HEK293 (cell line): ENCODE measurements at regions not wholly inside any gene's neighbourhood (a gene's known extent, or its start where the extent isn't known, plus 50 kb on each side); places are given as distances from the start of the nearest gene placed in this dataset.

Experiments
- CTCF ChIA-PET: fragments of 350-600 bp; formaldehyde crosslinking; extraction: SDS; loops from one replicate; lab custom pipeline; 2021; ENCODE audit warnings: antibody characterized with exemption; lab: Yijun Ruan, JAX
- POLR2A ChIA-PET: fragments of 300-600 bp; formaldehyde crosslinking; extraction: SDS; loops from one replicate; lab custom pipeline; 2020; ENCODE audit warnings: antibody characterized with exemption, inconsistent platforms; lab: Yijun Ruan, JAX
- H3K27ac ChIP-seq: fragments of 200-500 bp; sonication (Bioruptor generic); 2 replicates; pipeline ENCODE4 v1.5.1; 2014; ENCODE audit warnings: low read depth, low read length, control low read depth, inconsistent platforms; ENCODE audit errors: extremely low read depth
- H3K36me3 ChIP-seq, 2 experiments: fragments of 200-500 bp in 1 of 2; sonication (Bioruptor generic) in 1 of 2; 1 replicate in 1 of 2; 2 replicates in 1 of 2; pipeline ENCODE4 v1.5.1; 2014 to 2017; ENCODE audit warnings: inconsistent platforms in 2 of 2, low read length in 2 of 2; ENCODE audit not compliant: control insufficient read depth in 2 of 2, insufficient read depth in 1 of 2
- H3K4me1 ChIP-seq: fragments of 200-500 bp; sonication (Bioruptor generic); 2 replicates; pipeline ENCODE4 v1.5.1; 2014; ENCODE audit warnings: mild to moderate bottlenecking, low read length, inconsistent platforms; ENCODE audit not compliant: control insufficient read depth, insufficient read depth
- H3K4me3 ChIP-seq: 2 replicates; pipeline ENCODE4 v1.5.1; 2011; ENCODE audit warnings: low read depth, mild to moderate bottlenecking, control low read depth, low read length, moderate library complexity
- H3K9me3 ChIP-seq: fragments of 200-500 bp; sonication (Bioruptor generic); 2 replicates; pipeline ENCODE4 v1.5.1; 2014; ENCODE audit warnings: low read depth, low read length, inconsistent platforms; ENCODE audit not compliant: control insufficient read depth, insufficient read depth
- GLI4 ChIP-seq: fragments of 450-650 bp; formaldehyde crosslinking; IDR thresholded peaks from 2 replicates; pipeline ENCODE4 v1.5.1; 2016; ENCODE audit warnings: missing biosample characterization, missing genetic modification characterization
- PATZ1 ChIP-seq: fragments of 450-650 bp; formaldehyde crosslinking; IDR thresholded peaks from 2 replicates; pipeline ENCODE4 v1.5.1; 2016; ENCODE audit warnings: missing biosample characterization, missing genetic modification characterization
- PBX3 ChIP-seq: sonication (generic); formaldehyde crosslinking; IDR thresholded peaks from 2 replicates; pipeline ENCODE4 v1.8.1; 2022; ENCODE audit warnings: mild to moderate bottlenecking, moderate library complexity, missing genetic modification reagents
- REPIN1 ChIP-seq: fragments of 450-650 bp; formaldehyde crosslinking; IDR thresholded peaks from 2 replicates; pipeline ENCODE4 v1.5.1; 2017; ENCODE audit warnings: missing biosample characterization, missing genetic modification characterization, low read depth
- SP3 ChIP-seq: fragments of 450-650 bp; formaldehyde crosslinking; IDR thresholded peaks from 2 replicates; pipeline ENCODE4 v1.5.1; 2016; ENCODE audit warnings: missing biosample characterization, missing genetic modification characterization
- ZBTB8A ChIP-seq: fragments of 450-650 bp; formaldehyde crosslinking; IDR thresholded peaks from 2 replicates; pipeline ENCODE4 v1.5.1; 2016; ENCODE audit warnings: missing biosample characterization, missing genetic modification characterization
- ZNF140 ChIP-seq: fragments of 450-650 bp; formaldehyde crosslinking; IDR thresholded peaks from 2 replicates; pipeline ENCODE4 v1.5.1; 2016; ENCODE audit warnings: missing biosample characterization, missing genetic modification characterization
- ZNF24 ChIP-seq: fragments of 450-650 bp; formaldehyde crosslinking; IDR thresholded peaks from 2 replicates; pipeline ENCODE4 v1.5.1; 2016; ENCODE audit warnings: missing biosample characterization, missing genetic modification characterization
- ZNF843 ChIP-seq: fragments of 450-650 bp; formaldehyde crosslinking; IDR thresholded peaks from 2 replicates; pipeline ENCODE4 v1.5.1; 2016; ENCODE audit warnings: missing biosample characterization, missing genetic modification characterization
- TF ChIP-seq, protein P1 (sequence below): fragments of 450-650 bp; formaldehyde crosslinking; IDR thresholded peaks from 2 replicates; pipeline ENCODE4 v1.5.1; 2016; ENCODE audit warnings: missing biosample characterization, missing genetic modification characterization
- TF ChIP-seq, protein P2 (sequence below): fragments of 450-650 bp; formaldehyde crosslinking; IDR thresholded peaks from 2 replicates; pipeline ENCODE4 v1.5.1; 2017; ENCODE audit warnings: missing biosample characterization, mild to moderate bottlenecking, missing genetic modification characterization, moderate library complexity
- TF ChIP-seq, protein P3 (sequence below): fragments of 450-650 bp; formaldehyde crosslinking; optimal IDR thresholded peaks from 2 replicates; pipeline ENCODE3; 2016; ENCODE audit warnings: missing biosample characterization, mild to moderate bottlenecking, missing genetic modification characterization
- TF ChIP-seq, protein P4 (sequence below): fragments of 450-650 bp; formaldehyde crosslinking; IDR thresholded peaks from 2 replicates; pipeline ENCODE4 v1.5.1; 2016; ENCODE audit warnings: missing biosample characterization, missing genetic modification characterization
- TF ChIP-seq, protein P5 (sequence below): fragments of 450-650 bp; formaldehyde crosslinking; IDR thresholded peaks from 2 replicates; pipeline ENCODE4 v1.5.1; 2017; ENCODE audit warnings: missing biosample characterization, missing genetic modification characterization

DNA sequence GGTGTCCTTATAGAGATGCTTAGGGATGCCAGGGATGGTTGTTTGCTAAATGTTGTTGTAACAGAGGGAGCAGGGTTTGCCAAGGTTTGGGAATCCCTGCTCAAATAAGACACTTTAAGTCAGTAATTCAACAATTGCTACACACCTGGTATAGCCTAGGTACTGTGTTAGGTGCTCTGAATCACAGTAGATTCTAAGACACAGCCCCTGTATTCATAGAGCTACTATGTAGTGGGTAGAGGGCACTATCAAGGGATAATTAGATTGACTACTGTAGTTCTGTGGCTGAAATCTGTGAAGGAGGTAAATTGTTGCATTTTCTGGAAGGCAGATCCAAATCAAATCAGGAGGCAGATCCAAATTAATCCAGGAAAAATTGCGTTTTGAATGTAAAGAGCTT, 149.2 kb downstream of the C12orf75 start (continued):
- TF ChIP-seq, protein P1, sequence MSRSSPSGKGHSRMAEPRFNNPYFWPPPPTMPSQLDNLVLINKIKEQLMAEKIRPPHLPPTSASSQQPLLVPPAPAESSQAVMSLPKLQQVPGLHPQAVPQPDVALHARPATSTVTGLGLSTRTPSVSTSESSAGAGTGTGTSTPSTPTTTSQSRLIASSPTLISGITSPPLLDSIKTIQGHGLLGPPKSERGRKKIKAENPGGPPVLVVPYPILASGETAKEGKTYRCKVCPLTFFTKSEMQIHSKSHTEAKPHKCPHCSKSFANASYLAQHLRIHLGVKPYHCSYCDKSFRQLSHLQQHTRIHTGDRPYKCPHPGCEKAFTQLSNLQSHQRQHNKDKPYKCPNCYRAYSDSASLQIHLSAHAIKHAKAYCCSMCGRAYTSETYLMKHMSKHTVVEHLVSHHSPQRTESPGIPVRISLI (tag by site-specific recombination), result no peak

DNA sequence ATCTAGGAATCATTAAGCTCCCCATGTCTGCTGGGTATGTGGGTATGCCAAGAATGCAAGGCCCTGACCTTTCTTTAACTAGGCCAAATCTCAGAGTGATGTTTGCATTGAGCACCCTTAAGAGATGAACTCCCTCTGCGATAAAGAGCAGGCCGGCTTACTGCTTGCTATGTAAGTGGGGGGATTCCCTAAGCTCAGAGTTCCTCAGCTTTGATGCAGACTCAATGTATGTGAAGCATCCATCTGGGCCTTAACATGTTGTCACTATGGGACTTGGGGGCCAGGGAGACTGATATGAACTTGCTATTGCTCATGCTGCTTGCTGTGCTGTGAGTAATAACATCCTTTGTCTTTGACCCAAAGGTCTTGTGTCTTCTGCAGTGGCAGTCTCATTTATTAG, 149.7 kb downstream of the C12orf75 start:
- Histone ChIP-seq H3K4me3 (no peak overlapping the region), H3K9me3 (no peaks in the 10 kb centered on the region), H3K27ac (no peak overlapping the region), H3K4me1 (no peaks in the 10 kb centered on the region), H3K36me3 (no peaks in the 10 kb centered on the region)
- TF ChIP-seq PATZ1 (tag by site-specific recombination), result no peak
- TF ChIP-seq ZNF24 (tag by site-specific recombination), result no peak
- no peak for TF ChIP-seq PBX3 (CRISPR knock-in tag)
- TF ChIP-seq SP3 (tag by site-specific recombination), result no peak
- TF ChIP-seq ZNF843 (tag by site-specific recombination), result no peak
- no peak for TF ChIP-seq ZBTB8A (tag by site-specific recombination)
- TF ChIP-seq, protein P2, sequence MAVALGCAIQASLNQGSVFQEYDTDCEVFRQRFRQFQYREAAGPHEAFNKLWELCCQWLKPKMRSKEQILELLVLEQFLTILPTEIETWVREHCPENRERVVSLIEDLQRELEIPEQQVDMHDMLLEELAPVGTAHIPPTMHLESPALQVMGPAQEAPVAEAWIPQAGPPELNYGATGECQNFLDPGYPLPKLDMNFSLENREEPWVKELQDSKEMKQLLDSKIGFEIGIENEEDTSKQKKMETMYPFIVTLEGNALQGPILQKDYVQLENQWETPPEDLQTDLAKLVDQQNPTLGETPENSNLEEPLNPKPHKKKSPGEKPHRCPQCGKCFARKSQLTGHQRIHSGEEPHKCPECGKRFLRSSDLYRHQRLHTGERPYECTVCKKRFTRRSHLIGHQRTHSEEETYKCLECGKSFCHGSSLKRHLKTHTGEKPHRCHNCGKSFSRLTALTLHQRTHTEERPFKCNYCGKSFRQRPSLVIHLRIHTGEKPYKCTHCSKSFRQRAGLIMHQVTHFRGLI (tag by site-specific recombination), result no peak
- no peak for TF ChIP-seq GLI4 (tag by site-specific recombination)
- no peak for TF ChIP-seq REPIN1 (tag by site-specific recombination)
- no peak for TF ChIP-seq ZNF140 (tag by site-specific recombination)
- TF ChIP-seq, protein P3, sequence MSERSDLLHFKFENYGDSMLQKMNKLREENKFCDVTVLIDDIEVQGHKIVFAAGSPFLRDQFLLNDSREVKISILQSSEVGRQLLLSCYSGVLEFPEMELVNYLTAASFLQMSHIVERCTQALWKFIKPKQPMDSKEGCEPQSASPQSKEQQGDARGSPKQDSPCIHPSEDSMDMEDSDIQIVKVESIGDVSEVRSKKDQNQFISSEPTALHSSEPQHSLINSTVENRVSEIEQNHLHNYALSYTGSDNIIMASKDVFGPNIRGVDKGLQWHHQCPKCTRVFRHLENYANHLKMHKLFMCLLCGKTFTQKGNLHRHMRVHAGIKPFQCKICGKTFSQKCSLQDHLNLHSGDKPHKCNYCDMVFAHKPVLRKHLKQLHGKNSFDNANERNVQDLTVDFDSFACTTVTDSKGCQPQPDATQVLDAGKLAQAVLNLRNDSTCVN, result no peak
- TF ChIP-seq, protein P4, sequence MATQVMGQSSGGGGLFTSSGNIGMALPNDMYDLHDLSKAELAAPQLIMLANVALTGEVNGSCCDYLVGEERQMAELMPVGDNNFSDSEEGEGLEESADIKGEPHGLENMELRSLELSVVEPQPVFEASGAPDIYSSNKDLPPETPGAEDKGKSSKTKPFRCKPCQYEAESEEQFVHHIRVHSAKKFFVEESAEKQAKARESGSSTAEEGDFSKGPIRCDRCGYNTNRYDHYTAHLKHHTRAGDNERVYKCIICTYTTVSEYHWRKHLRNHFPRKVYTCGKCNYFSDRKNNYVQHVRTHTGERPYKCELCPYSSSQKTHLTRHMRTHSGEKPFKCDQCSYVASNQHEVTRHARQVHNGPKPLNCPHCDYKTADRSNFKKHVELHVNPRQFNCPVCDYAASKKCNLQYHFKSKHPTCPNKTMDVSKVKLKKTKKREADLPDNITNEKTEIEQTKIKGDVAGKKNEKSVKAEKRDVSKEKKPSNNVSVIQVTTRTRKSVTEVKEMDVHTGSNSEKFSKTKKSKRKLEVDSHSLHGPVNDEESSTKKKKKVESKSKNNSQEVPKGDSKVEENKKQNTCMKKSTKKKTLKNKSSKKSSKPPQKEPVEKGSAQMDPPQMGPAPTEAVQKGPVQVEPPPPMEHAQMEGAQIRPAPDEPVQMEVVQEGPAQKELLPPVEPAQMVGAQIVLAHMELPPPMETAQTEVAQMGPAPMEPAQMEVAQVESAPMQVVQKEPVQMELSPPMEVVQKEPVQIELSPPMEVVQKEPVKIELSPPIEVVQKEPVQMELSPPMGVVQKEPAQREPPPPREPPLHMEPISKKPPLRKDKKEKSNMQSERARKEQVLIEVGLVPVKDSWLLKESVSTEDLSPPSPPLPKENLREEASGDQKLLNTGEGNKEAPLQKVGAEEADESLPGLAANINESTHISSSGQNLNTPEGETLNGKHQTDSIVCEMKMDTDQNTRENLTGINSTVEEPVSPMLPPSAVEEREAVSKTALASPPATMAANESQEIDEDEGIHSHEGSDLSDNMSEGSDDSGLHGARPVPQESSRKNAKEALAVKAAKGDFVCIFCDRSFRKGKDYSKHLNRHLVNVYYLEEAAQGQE (tag by site-specific recombination), result no peak
- TF ChIP-seq, protein P5, sequence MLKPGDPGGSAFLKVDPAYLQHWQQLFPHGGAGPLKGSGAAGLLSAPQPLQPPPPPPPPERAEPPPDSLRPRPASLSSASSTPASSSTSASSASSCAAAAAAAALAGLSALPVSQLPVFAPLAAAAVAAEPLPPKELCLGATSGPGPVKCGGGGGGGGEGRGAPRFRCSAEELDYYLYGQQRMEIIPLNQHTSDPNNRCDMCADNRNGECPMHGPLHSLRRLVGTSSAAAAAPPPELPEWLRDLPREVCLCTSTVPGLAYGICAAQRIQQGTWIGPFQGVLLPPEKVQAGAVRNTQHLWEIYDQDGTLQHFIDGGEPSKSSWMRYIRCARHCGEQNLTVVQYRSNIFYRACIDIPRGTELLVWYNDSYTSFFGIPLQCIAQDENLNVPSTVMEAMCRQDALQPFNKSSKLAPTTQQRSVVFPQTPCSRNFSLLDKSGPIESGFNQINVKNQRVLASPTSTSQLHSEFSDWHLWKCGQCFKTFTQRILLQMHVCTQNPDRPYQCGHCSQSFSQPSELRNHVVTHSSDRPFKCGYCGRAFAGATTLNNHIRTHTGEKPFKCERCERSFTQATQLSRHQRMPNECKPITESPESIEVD, result no peak
- POLR2A ChIA-PET, result no interaction called here
- CTCF ChIA-PET, result no interaction called here
